HG02852 (cell line): ENCODE measurements at regions not wholly inside any gene's neighbourhood (a gene's known extent, or its start where the extent isn't known, plus 50 kb on each side); places are given as distances from the start of the nearest gene placed in this dataset.
"Not testable (repeated sequence)": the region's sequence is repeated elsewhere in the genome, so short reads cannot be mapped to it uniquely, and the experiment has no call there.

Source experiments
- ATAC-seq: cut with Tn5 transposase; IDR thresholded peaks from one replicate; pipeline ENCODE4 v1.9.1; 2021; ENCODE audit warnings: mild to moderate bottlenecking, moderate library complexity; ENCODE audit not compliant: unreplicated experiment

DNA sequence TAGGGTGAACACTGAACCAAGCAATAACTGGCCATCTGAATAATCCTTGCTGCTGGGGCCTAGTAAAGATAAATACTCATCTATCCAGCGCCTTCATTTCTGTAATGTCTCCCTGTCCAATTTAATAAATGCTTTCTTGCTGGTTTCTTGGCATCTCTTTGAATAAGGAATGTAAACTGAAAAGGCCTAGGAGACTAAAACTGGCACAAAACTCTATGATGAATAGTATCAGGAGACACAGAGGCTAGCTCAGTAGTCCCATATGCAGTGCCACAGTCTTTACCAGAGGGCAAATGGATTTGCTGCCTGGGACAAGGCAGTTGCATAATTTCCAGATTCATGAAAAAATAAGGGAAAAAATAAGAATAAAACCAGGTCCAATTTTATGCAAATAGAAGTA lies 324.4 kb downstream of the CENPW start:
- no peak for ATAC-seq

DNA sequence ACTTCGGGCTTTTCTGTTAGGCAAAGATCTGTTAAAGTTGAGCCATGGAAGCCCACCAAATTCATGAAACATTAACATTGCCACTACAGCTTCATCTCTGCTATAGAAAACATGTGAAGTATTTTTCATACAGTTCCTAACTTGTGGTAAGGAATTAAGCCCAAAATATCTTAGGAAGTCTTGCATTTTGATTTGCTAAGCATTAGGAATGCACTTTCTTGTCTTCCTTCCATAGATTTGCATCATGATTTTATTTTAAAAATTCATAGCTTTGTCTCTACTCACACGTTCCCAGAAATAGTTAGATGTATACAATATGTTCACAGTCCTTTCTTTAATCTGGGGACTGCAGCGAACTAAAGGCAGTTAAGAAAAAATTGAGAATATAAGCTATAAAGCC lies 325.6 kb downstream of the CENPW start:
- ATAC-seq = no peak

DNA sequence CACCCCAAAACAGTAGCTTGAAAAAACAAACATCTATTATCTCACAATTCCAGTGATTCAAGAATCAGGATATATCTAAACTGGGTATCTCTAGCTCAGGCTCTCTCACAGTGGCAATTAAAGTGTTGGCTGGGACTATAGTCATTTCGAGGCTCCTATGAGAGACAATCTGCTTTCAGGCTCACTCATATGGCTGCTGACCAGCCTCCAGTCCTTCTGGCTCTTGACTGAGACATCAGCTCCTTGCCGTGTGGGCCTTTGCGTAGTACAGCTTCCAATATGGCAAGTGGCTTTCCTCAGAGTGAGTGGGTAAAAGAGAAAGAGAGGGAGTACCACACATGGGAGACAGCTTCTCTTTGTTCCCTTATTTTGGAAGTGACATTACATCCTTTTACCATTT lies 327.2 kb downstream of the CENPW start:
- no peak for ATAC-seq

DNA sequence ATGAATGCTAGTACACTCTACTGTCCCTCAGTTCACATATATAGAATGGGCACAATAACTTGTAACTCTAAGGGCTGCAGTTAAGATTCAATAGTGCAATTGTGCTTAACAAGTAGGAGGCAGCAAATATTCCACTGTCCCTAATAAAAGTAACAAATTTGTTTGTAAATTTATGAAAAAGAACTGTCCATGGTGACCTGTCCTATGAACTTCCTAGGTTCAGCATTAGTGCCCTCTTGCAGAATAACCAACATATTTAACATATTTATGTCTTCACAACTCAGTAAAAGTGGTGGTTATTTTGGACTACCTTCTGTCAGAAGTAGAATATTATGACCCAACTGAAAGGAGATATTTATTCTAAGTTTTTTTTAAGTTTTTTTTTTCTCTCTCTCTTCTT lies 327.8 kb downstream of the CENPW start:
- no peak for ATAC-seq

DNA sequence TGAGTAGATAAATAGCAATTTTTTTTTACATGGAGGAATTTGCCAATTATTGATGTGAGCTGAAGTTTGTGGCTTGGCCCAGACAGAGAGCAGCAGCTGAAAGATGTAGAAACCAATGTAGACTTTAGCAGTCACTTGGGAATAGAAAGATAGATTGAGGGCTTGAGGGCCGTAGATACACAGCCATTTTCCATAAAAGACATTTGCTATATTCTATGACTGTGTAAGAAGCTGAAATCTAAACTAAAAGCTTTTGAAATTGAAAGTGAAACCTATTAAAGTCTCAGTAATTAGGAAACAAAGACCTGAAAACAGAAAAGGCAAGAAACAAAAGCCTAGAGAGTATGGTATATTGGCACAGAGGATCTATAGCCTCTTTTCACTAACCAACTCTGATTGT lies 332.7 kb downstream of the CENPW start:
- ATAC-seq = peak; percentile 82

DNA sequence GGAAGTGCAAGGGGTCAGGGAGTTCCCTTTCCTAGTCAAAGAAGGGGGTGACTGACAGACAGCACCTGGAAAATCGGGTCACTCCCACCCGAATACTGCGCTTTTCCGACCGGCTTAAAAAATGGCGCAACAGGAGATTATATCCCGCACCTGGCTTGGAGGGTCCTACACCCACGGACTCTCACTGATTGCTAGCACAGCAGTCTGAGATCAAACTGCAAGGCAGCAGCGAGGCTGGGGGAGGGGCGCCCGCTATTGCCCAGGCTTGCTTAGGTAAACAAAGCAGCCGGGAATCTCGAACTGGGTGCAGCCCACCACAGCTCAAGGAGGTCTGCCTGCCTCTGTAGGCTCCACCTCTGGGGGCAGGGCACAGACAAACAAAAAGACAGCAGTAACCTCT lies 333.8 kb downstream of the CENPW start:
- ATAC-seq = not testable (repeated sequence)

DNA sequence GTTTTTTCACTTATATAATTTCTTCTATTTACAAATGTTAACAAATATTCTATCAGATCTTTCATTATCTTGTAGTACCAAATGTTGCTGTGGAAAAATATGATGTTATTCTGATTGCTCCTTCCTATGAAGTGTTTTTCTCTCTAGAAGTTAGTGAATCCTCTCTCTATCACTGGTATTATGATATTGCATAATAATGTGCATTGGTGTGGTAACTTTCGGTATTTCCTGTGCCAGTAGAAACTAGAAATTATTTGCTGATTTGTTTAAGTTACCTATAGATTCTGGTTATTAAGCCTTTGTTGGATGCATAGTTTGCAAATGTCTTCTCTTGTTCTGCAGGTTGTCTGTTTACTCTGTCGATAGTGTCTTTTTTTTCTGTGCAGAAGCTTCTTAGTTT lies 342.5 kb downstream of the CENPW start:
- ATAC-seq = no peak

DNA sequence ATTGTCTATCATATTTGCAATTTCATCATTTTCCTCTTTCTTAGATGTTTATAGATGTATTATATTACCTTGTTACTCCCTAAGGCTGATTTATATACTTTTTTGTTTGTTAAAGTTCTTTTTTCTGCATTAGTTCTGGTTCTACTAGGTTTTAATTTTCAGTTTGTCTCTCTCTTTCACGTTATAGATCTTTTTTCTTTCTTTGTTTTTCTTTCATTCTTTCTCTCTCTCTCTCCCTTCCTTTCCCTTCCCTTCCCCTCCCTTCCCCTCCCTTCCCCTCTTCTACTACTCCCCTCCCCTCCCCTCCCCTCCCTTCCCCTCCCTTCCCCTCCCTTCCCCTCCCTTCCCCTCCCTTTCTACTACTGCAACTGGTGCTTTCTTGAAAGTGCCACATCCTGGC lies 345.3 kb downstream of the CENPW start:
- no peak for ATAC-seq

DNA sequence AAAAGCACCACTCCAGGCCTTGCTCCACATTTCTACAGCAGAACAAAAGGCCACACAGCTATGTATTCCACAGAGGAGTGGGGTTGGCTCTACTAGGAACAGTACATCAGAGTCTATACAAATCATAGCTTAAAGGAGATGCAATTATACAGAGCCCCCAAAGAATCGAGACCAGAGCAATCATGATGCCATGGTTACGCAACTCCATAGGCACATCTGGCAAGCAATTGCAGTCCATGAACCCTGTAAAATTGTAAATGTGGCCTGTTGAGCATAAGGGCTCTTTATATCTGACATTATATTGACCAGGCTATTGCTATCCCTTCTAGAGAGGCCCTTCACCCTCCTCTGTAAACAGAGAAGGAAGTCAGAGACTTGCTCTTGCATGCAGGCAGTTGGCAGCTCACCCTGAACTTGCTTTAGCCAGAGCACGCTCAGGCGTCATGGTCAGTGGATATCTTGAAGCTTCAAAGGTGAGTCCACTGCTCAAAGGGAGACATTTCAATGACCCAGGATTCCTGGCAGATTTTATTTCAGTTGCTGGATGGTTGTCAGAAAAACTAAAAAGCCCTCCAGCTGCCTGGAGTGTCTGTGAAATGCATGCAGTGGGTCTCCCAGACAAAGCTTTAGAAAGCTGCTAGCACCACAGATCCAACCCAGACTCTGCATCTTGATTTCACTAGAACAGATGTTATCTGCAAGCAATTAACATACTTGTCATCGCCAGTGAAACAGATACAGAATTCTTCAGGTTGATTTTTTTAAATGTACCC lies 357.2 kb downstream of the CENPW start:
- ATAC-seq = no peak

DNA sequence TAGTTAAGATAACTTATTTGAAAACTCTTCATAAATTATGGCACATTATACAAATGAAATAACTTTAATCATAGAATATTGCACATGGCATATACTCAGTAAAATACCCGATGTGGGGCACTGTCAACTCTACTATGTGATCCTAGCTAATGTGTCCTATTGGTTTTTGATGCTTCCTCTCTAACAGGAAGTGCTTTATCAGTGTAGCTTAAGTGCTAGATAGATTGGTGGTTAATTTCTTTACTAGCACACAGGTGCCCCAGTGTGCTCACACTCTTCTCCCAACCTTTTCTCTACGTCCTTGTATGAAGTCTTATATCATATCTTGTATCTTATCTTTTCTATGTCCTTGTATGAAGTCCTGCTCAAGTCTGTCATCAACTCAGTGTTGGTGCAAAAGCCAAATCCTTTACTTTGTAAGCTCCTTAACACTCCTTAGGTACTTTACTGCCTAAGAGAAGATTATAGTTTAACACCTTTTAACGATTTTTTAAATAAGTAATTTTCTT lies 358.9 kb downstream of the CENPW start:
- no peak for ATAC-seq

DNA sequence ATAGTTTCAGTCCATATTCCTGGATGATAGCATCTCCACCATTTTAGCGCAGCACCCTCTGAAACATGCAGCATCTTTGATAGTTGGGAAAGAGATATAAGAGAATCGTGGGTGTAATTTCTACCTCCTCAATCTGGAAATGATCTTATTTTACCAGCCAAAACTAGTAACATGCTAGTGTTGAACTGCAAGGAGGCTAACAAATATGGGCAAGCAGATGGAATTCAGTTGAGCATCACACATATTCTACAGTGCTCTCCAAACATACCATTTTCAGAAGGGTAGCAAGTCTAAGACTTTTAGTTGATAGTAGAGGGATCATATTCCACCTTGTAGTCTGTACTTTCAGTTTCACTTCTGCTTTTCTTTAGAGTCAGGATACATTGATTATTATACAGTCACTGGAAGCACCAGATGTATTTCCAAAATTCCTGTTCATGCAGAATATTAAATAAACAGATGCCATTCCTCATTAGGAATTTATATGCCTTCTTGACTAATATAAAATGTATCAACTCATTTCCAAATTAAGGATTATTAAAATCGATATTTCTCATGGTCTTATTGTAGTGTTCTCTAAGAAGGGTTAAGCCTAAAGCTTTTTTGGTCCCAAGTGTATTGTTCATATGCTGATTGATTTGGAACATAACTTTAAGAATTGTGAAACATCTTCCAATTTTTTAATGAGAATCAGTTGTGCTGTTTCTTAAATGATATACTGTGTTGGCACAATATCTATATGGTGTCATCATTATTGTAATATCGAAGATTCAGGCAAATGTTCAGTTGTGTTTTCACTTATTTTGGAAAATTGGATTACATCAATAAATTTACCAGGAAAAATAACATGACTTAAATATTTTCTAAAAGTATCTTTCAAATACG lies 362.0 kb downstream of the CENPW start:
- ATAC-seq = peak; percentile 60

DNA sequence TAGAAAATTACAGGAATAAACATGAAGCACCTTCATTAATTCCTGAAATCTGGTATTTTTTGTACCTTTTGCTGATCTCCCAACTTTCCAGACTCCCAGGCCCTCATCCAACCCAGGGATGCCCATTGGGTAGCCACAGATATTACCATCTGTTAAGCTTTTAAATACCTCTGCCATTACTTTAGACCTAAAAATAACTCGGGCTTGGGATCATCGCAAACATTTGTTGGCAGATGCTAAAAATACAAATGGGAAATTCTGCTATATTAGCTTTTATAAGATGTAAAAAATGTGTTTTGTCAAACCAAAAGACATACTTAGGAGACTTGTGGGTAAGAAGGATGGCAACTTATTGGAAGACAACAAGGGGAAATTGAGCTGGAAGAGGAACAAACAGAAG lies 376.1 kb downstream of the CENPW start:
- ATAC-seq = no peak

DNA sequence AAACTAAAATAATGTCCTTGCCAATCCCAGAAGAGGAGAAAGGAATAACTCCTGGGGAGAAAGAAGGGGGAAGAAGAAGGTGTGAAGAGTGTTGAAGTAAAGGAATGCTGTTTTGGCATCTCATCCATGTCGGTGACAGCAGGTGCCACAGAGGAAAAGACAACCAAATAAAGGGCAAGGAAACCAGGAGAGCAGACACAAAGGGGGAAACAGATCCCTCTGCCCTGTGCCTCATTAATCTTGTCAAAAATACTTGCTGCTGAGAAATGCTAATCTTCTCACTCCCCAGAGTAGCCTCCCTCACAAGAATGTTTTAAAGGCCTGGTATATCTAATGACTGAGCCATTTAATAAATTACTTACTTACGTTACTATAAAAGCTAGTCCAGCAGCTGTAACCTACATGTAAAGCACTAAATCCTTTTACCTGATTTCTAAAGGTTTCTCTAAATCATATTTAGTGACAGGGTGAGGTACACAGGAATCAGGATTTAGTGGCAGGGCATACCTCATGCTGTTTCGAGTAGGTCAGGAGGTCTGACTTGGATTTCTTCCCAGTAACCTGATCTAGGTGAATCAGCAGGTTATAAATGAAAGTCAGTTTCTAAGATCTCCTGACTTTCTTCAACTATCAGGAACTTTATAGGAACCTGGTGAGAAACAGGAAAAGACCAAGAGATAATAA lies 377.1 kb downstream of the CENPW start:
- no peak for ATAC-seq

DNA sequence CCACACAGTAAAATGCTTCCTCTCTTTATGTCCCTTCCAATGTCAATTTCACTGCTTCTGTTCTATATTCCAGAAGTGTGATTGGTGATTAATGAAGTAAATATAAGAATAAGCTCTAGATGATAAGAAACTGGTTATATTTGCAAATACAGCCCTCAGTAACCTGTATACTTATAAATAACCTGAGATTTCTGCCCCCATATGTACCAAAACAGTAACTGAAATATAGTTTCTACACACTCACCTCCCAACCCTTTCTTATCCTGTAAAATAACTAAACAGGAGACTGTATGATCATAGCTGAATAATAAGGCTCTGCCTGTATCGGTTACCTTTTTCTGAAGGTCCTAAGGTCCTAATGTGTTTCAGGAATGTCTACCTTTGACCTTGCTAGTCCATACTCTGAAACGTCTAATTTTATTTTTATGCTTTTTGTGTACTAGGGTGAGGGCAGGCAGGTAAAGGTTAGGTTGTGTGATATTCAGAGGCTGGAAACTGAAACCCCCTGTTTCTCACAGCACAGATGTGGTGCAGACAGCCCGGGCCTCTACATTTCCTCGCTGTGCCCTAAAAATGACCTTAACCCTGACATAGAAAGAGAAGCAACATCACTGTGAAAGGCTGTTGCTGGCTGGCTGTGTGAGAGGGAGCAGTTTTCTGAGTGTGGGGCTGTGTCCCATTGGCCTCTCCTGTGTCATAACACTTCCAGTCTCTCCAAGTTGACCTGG lies 378.8 kb downstream of the CENPW start:
- peak; percentile 95 for ATAC-seq

DNA sequence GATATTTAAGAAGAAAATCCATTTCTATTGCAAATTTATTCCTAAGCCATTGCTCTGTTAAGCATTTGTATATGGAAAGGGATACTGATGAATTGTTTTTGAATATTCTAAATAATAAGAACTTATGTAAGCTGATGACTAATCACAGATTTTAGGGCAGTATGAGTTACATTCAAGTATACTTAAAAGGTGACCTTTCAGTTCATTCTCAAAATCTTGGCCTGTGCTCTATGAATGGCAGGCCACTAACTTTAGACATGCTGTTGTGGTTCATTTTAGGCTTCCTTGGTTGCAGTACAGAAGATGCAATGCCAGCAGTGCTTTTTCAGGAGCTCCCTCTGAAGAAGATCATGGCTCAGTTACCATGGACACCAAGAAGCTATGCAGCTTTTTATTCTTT lies 380.4 kb downstream of the CENPW start:
- ATAC-seq = no peak

DNA sequence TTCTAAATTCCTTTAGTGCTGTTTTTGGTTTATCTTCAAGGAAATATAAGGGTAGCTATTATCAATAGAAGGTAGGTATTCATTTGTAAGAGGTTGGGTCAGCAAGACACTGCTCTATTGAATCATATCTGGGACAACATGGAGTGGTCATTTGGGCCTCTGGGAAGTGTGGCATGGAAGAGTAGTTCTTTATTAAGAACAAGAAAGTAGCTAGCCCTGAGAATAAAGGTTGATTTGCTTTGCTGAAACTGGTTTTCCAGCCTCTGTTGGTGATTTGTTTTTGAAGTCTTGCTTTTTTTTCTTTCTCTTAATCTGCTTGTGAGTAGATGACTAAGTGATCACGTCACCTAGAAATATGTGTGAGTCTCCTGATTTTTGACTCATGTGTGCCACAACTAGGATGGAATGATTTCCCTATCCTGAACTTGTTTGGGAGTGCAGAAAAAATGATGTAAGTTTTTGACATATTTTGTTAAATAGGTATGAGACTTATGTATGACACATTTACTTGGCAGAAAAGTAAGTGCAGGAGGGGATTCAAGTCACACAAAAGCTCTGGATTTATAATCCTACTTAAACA lies 381.8 kb downstream of the CENPW start:
- ATAC-seq = no peak

DNA sequence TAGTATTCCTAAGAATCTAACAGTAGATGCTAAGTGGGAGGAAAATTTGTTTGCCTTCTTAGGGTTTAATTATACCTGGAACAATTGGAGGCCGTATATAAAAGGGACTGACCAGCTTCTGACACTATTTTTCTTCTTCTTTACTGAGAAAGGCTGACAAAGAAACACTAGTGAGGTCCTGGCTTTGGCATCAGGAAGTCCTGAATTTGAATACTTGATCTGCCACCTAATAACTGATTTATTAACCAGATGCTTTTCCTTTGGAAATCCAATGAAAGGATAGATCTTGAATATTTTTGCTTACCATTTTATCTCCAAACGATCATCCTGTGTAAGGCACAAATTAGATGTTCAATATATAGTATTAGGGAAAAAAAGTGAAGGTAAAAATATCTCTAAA lies 382.5 kb downstream of the CENPW start:
- ATAC-seq = no peak

DNA sequence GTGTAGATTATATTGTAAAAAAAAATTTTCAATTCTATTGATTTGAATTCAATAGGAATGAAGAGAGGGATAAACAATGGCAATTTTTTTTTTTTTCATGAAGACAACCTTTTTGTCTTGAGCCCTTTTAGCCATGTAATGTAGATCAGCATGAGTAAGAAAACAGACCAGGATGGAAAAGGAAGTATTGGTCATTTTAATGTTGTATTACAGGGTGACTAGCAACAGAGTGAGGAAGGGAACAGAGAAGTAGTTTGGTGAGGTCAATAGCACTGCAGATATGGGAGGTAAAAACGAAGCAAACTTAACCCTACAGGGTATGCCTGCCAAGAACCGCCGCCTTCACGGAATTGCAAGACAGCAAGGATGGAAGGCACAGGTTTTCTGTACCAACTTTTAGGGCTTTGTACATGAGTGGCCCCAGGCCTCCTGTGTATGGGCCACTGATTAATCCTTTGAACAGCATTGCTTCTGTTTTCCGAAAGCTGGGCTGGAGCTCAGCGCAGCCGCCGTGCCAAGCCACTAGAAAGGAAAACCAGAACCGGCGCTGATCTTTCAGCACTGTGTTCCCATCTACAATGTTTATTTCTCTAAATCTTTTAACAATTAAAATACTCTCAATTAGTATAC lies 383.7 kb downstream of the CENPW start:
- ATAC-seq = no peak

DNA sequence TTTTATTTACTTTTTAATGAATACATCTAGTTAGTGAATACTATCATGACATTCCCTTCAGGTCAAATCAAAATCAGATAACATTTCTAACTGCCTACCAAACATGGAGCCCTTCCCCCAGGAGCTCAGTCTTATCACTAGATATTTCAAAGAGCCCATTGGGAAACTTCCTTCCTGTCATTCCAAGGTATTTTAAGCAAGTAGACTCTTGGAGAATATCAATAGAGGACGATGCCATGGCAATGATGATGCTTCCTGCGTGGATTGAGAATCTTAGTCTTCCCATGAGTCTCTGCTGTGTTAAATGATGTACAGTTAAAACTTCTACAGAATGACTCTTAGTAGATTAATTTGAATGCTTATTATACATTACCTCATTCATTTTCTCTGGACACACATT lies 384.9 kb downstream of the CENPW start:
- ATAC-seq = no peak

DNA sequence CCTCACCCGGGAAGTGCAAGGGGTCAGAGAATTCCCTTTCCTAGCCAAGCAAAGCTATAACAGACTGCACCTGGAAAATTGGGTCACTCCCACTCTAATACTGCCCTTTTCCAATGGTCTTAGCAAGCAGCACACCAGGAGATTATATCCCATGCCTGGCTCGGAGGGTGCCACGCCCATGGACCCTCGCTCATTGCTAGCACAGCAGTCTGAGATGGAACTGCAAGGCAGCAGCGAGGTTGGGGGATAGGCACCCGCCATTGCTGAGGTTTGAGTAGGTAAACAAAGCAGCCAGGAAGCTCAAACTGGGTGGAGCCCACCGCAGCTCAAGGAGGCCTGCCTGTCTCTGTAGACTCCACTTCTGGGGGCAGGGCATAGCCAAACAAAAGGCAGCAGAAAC lies 386.5 kb downstream of the CENPW start:
- ATAC-seq = not testable (repeated sequence)
